Keratinocyte (primary cell): ENCODE measurements at regions not wholly inside any gene's neighbourhood (a gene's known extent, or its start where the extent isn't known, plus 50 kb on each side); places are given as distances from the start of the nearest gene placed in this dataset.

ENCODE experiments used
- DNase-seq: peaks from one replicate; pipeline ENCODE4 v3.0.0-alpha.2; 2011; ENCODE audit warnings: low read depth, missing footprints, low spot score
- FAIRE-seq: peaks from 2 replicates; lab custom pipeline; 2011; peaks lifted over from hg19 to GRCh38; lab: Jason Lieb, UNC
- H2AFZ ChIP-seq: 2 replicates; pipeline ENCODE4 v1.6.0; 2012; ENCODE audit warnings: low read length, control low read depth, inconsistent platforms; ENCODE audit not compliant: control insufficient read depth
- H3K27ac ChIP-seq: 2 replicates; pipeline ENCODE4 v1.5.1; 2011; ENCODE audit warnings: low read length; ENCODE audit not compliant: control insufficient read depth, insufficient read depth
- H3K27me3 ChIP-seq: 3 replicates; pipeline ENCODE4 v1.6.0; 2011; ENCODE audit warnings: low read length; ENCODE audit not compliant: control insufficient read depth, insufficient read depth; ENCODE audit errors: extremely low read depth
- H3K36me3 ChIP-seq, 2 experiments: 2 replicates in 1 of 2; 3 replicates in 1 of 2; pipeline ENCODE4 v1.5.1; 2011; ENCODE audit warnings: low read length in 2 of 2, mild to moderate bottlenecking in 1 of 2; ENCODE audit not compliant: control insufficient read depth in 2 of 2, insufficient read depth in 2 of 2; ENCODE audit errors: extremely low read depth in 1 of 2
- H3K4me1 ChIP-seq: 3 replicates; pipeline ENCODE4 v1.5.1; 2011; ENCODE audit warnings: low read length; ENCODE audit not compliant: control insufficient read depth, insufficient read depth; ENCODE audit errors: extremely low read depth
- H3K4me2 ChIP-seq: 3 replicates; pipeline ENCODE4 v1.6.0; 2011; ENCODE audit warnings: low read depth, low read length; ENCODE audit not compliant: control insufficient read depth, insufficient read depth; ENCODE audit errors: extremely low read depth
- H3K4me3 ChIP-seq, 3 experiments: fragments of 200-600 bp in 1 of 3; sonication (generic) in 1 of 3; 2 replicates in 2 of 3; 3 replicates in 1 of 3; pipeline ENCODE4 v1.5.1; 2011 to 2016; ENCODE audit warnings: low read length in 3 of 3, mild to moderate bottlenecking in 3 of 3, control low read depth in 2 of 3, inconsistent platforms in 1 of 3, low read depth in 1 of 3, mixed read lengths in 1 of 3, mixed run types in 1 of 3, moderate library complexity in 1 of 3; ENCODE audit not compliant: control insufficient read depth in 2 of 3, insufficient read depth in 2 of 3; ENCODE audit errors: extremely low read depth in 1 of 3
- H3K79me2 ChIP-seq: 2 replicates; pipeline ENCODE4 v1.6.0; 2012; ENCODE audit warnings: low read length; ENCODE audit not compliant: control insufficient read depth, insufficient read depth
- H3K9ac ChIP-seq: 3 replicates; pipeline ENCODE4 v1.6.0; 2011; ENCODE audit warnings: low read length; ENCODE audit not compliant: control insufficient read depth, insufficient read depth; ENCODE audit errors: extremely low read depth
- H3K9me1 ChIP-seq: 3 replicates; pipeline ENCODE4 v1.6.0; 2011; ENCODE audit warnings: low read length; ENCODE audit not compliant: control insufficient read depth, insufficient read depth; ENCODE audit errors: extremely low read depth
- H3K9me3 ChIP-seq: 2 replicates; pipeline ENCODE4 v1.5.1; 2012; ENCODE audit warnings: low read depth, low read length; ENCODE audit not compliant: control insufficient read depth
- H4K20me1 ChIP-seq: 3 replicates; pipeline ENCODE4 v1.6.0; 2011; ENCODE audit warnings: low read length; ENCODE audit not compliant: control insufficient read depth, insufficient read depth; ENCODE audit errors: extremely low read depth
- CTCF ChIP-seq, 3 experiments: IDR thresholded peaks in 1 of 3; conservative IDR thresholded peaks in 1 of 3; optimal IDR thresholded peaks in 1 of 3; 2 replicates in 2 of 3; 3 replicates in 1 of 3; pipeline versions ENCODE3 to v1.5.1; 2011; ENCODE audit warnings: low read length in 3 of 3, mild to moderate bottlenecking in 3 of 3, moderate library complexity in 2 of 3, control low read depth in 1 of 3, inconsistent platforms in 1 of 3; ENCODE audit not compliant: insufficient read depth in 2 of 3; ENCODE audit errors: extremely low read depth in 1 of 3
- EZH2 ChIP-seq: IDR thresholded peaks from one replicate; pipeline ENCODE4 v1.6.1; 2012; ENCODE audit warnings: inconsistent platforms, mild to moderate bottlenecking, low read length, moderate library complexity
- dilution Hi-C: fragments of 300-500 bp; cut with MboI; formaldehyde crosslinking; loops from one replicate; pipeline ENCODE4 v1.7.0; 2020; ENCODE audit warnings: low sequenced_read_pairs; ENCODE audit not compliant: extremely low pct_ligation_motif_present

GRCh38 chr3:80094589-80094988, 326.8 kb upstream of the ROBO1 start:
- dilution Hi-C loops: no loop called here
- Histone ChIP-seq H4K20me1 (no peaks in the 10 kb centered on the region), H3K4me2 (no peak overlapping the region), H3K27me3 (no peaks in the 10 kb centered on the region), H3K9me3 (no peaks in the 10 kb centered on the region), H3K79me2 (no peaks in the 10 kb centered on the region), H3K4me3 (no peak overlapping the region), H3K9me1 (no peaks in the 10 kb centered on the region), H2AFZ (no peak overlapping the region), H3K36me3 (no peaks in the 10 kb centered on the region), H3K4me1 (no peaks in the 10 kb centered on the region), H3K9ac (no peak overlapping the region), H3K27ac (no peak overlapping the region)
- FAIRE-seq (no peak), DNase-seq (no peak)
- TF ChIP-seq EZH2 (no peak), CTCF (optimal IDR thresholded peaks at IDR 0.05 in 1 of 3, IDR thresholded peaks at IDR 0.05 in 1 of 3, conservative IDR thresholded peaks at IDR 0.05 in 1 of 3; ENCODE audit: extremely low read depth in 1 of 3, insufficient read depth in 2 of 3, low read length in 3 of 3) (no peak)

GRCh38 chr3:80087767-80088166, 320.0 kb upstream of the ROBO1 start:
- FAIRE-seq: no peak
- dilution Hi-C loops: no loop called here

More at GRCh38 chr3:80087767-80088166, 320.0 kb upstream of the ROBO1 start:
- Histone ChIP-seq H3K79me2 (no peaks in the 10 kb centered on the region), H3K4me3 (no peak overlapping the region), H3K9me3 (no peaks in the 10 kb centered on the region), H3K27me3 (no peaks in the 10 kb centered on the region), H2AFZ (no peak overlapping the region), H3K4me2 (no peak overlapping the region), H3K27ac (no peak overlapping the region), H3K4me1 (peaks cover 8% of the 10 kb centered on the region), H4K20me1 (no peaks in the 10 kb centered on the region), H3K9me1 (no peaks in the 10 kb centered on the region), H3K36me3 (no peaks in the 10 kb centered on the region), H3K9ac (no peak overlapping the region)
- no peak for DNase-seq
- no peak for TF ChIP-seq CTCF (optimal IDR thresholded peaks at IDR 0.05 in 1 of 3, IDR thresholded peaks at IDR 0.05 in 1 of 3, conservative IDR thresholded peaks at IDR 0.05 in 1 of 3; ENCODE audit: extremely low read depth in 1 of 3, insufficient read depth in 2 of 3, low read length in 3 of 3)
